HL-60 (cell line): ENCODE measurements at regions not wholly inside any gene's neighbourhood (a gene's known extent, or its start where the extent isn't known, plus 50 kb on each side); places are given as distances from the start of the nearest gene placed in this dataset.

Experiments
- DNase-seq, 2 experiments: peaks; one replicate each; pipeline ENCODE4 v3.0.0-alpha.2; 2010 to 2020; ENCODE audit warnings: low read depth in 1 of 2, low spot score in 1 of 2
- H3K27ac ChIP-seq: fragments of 250-450 bp; sonication (Bioruptor Pico); replicated peaks from 2 replicates; pipeline ENCODE4 v1.5.1; 2020; ENCODE audit warnings: mild to moderate bottlenecking, moderate library complexity
- H3K27me3 ChIP-seq: fragments of 250-450 bp; sonication (Bioruptor Pico); 2 replicates; pipeline ENCODE4 v1.5.1; 2021; ENCODE audit warnings: mild to moderate bottlenecking, moderate library complexity; ENCODE audit not compliant: insufficient read depth, poor library complexity, severe bottlenecking
- H3K4me3 ChIP-seq: replicated peaks from 2 replicates; pipeline ENCODE4 v1.5.1; 2011; ENCODE audit warnings: mild to moderate bottlenecking, control low read depth, low read length; ENCODE audit not compliant: insufficient read depth
- GABPA ChIP-seq: IDR thresholded peaks from 2 replicates; pipeline ENCODE4 v1.6.1; 2012; ENCODE audit warnings: low read depth
- POLR2AphosphoS5 ChIP-seq: IDR thresholded peaks from 2 replicates; pipeline ENCODE4 v1.6.1; 2012; ENCODE audit warnings: low read depth
- SPI1 ChIP-seq: IDR thresholded peaks from 2 replicates; pipeline ENCODE4 v1.6.1; 2012; ENCODE audit warnings: low read depth, mild to moderate bottlenecking, borderline replicate concordance
- TF ChIP-seq, protein P1 (sequence below): IDR thresholded peaks from 2 replicates; pipeline ENCODE4 v1.6.1; 2012; ENCODE audit warnings: low read depth; ENCODE audit not compliant: insufficient replicate concordance
- TF ChIP-seq, protein P2 (sequence below): IDR thresholded peaks from one replicate; pipeline ENCODE4 v1.5.1; 2011; ENCODE audit warnings: low read length, control low read depth, inconsistent platforms; ENCODE audit not compliant: insufficient read depth

DNA sequence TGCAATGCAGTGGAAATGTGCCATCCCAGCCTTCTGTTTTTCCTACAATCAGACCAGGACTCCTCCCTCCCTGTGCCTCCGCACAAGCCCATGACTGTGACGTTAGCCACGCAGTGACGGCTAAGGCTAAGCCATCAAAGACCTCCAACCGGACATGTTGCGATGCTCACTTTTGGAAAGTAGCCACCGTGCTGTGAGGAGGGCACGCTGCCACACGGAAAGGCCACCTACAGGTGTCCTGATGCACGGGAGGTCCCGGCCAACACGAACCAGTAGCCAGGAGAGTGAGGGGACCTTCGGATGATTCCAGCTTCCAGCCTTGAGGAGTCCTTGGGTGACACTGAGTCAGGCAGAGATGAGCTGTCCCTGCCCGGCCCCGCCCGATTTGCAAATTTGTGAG lies 53.9 kb downstream of the FOXL1 start:
- DNase-seq, result no peak
- no peak overlapping the region for H3K27ac ChIP-seq
- no peaks in the 10 kb centered on the region for H3K27me3 ChIP-seq
- no peak overlapping the region for H3K4me3 ChIP-seq
- TF ChIP-seq, protein P1, sequence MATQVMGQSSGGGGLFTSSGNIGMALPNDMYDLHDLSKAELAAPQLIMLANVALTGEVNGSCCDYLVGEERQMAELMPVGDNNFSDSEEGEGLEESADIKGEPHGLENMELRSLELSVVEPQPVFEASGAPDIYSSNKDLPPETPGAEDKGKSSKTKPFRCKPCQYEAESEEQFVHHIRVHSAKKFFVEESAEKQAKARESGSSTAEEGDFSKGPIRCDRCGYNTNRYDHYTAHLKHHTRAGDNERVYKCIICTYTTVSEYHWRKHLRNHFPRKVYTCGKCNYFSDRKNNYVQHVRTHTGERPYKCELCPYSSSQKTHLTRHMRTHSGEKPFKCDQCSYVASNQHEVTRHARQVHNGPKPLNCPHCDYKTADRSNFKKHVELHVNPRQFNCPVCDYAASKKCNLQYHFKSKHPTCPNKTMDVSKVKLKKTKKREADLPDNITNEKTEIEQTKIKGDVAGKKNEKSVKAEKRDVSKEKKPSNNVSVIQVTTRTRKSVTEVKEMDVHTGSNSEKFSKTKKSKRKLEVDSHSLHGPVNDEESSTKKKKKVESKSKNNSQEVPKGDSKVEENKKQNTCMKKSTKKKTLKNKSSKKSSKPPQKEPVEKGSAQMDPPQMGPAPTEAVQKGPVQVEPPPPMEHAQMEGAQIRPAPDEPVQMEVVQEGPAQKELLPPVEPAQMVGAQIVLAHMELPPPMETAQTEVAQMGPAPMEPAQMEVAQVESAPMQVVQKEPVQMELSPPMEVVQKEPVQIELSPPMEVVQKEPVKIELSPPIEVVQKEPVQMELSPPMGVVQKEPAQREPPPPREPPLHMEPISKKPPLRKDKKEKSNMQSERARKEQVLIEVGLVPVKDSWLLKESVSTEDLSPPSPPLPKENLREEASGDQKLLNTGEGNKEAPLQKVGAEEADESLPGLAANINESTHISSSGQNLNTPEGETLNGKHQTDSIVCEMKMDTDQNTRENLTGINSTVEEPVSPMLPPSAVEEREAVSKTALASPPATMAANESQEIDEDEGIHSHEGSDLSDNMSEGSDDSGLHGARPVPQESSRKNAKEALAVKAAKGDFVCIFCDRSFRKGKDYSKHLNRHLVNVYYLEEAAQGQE, result no peak
- no peak for TF ChIP-seq SPI1
- TF ChIP-seq, protein P2, sequence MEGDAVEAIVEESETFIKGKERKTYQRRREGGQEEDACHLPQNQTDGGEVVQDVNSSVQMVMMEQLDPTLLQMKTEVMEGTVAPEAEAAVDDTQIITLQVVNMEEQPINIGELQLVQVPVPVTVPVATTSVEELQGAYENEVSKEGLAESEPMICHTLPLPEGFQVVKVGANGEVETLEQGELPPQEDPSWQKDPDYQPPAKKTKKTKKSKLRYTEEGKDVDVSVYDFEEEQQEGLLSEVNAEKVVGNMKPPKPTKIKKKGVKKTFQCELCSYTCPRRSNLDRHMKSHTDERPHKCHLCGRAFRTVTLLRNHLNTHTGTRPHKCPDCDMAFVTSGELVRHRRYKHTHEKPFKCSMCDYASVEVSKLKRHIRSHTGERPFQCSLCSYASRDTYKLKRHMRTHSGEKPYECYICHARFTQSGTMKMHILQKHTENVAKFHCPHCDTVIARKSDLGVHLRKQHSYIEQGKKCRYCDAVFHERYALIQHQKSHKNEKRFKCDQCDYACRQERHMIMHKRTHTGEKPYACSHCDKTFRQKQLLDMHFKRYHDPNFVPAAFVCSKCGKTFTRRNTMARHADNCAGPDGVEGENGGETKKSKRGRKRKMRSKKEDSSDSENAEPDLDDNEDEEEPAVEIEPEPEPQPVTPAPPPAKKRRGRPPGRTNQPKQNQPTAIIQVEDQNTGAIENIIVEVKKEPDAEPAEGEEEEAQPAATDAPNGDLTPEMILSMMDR, result no peak
- no peak for TF ChIP-seq POLR2AphosphoS5
- no peak for TF ChIP-seq GABPA

DNA sequence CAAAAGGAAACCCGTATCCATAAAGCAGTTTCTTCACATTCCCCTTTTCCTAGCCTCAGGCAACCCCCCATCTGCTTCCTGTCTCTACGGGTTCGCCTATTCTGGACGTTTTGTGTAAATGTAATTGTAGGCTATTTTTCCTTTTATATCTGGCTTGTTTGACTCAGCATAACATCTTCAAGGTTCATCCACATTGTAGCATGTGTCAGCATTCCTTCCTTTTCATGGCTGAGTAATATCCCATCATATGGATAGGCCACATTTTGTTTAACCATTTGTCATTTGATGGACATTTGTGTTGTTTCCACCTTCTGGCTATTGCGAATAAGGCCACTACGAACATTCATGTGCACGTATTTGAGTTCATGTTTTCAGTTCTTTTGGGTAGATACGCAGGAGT lies 54.6 kb downstream of the FOXL1 start:
- no peak overlapping the region for H3K4me3 ChIP-seq
- no peaks in the 10 kb centered on the region for H3K27me3 ChIP-seq
- TF ChIP-seq, protein P1, result no peak
- TF ChIP-seq, protein P2, result no peak
- no peak for TF ChIP-seq GABPA
- no peak for TF ChIP-seq SPI1
- no peak for TF ChIP-seq POLR2AphosphoS5
- no peak overlapping the region for H3K27ac ChIP-seq
- DNase-seq, result no peak

DNA sequence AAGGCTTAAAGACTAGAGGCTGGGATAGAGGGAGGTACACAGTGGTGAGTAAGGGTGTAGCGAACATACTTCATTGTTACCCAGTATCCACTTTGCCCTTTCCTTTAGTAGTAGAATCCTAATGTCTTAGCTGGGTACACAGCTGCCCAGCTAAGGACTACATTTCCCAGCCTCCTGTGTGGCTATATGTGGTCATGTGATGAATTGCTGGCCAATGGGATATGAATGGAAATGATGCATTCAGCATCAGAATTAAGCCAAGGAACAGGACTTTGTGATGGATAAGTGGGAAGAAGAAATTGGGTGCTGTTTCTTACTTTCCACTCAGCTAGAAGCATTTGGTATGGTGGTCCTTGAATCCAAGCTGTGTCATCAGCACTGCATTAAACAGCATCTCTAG lies 55.9 kb downstream of the FOXL1 start:
- TF ChIP-seq SPI1 (no peak), POLR2AphosphoS5 (no peak), GABPA (no peak)
- TF ChIP-seq, protein P2, result no peak
- TF ChIP-seq, protein P1, result no peak
- Histone ChIP-seq H3K27ac (no peak overlapping the region), H3K4me3 (no peak overlapping the region), H3K27me3 (no peaks in the 10 kb centered on the region)
- no peak for DNase-seq
